ENCODE measurements at regions not wholly inside any gene's neighbourhood (a gene's known extent, or its start where the extent isn't known, plus 50 kb on each side); places are given as distances from the start of the nearest gene placed in this dataset.

DNA sequence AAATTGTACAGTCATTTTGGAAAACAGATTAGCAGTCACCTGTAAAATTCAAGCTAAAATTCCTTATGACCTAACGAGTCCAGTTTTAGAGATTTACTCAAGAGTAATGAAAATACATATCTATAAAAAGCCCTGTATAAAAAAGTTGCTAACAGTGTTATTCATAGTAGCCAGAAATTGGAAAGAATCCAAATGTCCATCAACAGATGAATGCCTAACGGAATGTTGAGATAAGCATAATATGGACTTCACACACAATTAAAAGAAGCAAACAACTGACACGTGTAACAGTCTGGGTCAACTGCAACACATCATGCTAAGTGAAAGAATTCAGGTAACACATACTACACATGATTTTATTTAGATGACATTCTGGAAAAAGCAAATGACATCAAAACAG, 584.8 kb upstream of the AGA start:
- WGBS, 2 donors, result 63 to 72% methylated on average over 3 of the region's 3 CpGs

GRCh38 chr4:178027796-178028195, 585.6 kb upstream of the AGA start:
- intact Hi-C loops (cut with DNase I; ENCODE audit: low total_unique reads), result no loop called here
- no peak for TF ChIP-seq POLR2A (IDR thresholded peaks at IDR 0.05)
- TF ChIP-seq, protein P1, sequence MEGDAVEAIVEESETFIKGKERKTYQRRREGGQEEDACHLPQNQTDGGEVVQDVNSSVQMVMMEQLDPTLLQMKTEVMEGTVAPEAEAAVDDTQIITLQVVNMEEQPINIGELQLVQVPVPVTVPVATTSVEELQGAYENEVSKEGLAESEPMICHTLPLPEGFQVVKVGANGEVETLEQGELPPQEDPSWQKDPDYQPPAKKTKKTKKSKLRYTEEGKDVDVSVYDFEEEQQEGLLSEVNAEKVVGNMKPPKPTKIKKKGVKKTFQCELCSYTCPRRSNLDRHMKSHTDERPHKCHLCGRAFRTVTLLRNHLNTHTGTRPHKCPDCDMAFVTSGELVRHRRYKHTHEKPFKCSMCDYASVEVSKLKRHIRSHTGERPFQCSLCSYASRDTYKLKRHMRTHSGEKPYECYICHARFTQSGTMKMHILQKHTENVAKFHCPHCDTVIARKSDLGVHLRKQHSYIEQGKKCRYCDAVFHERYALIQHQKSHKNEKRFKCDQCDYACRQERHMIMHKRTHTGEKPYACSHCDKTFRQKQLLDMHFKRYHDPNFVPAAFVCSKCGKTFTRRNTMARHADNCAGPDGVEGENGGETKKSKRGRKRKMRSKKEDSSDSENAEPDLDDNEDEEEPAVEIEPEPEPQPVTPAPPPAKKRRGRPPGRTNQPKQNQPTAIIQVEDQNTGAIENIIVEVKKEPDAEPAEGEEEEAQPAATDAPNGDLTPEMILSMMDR (IDR thresholded peaks at IDR 0.05), result no peak
- 66 to 80% methylated on average over 3 of the region's 3 CpGs for WGBS, 2 donors
- DNase-seq (ENCODE audit: low spot score in 2 of 2), result no peak
- no peak overlapping the region for H3K4me3 ChIP-seq (ENCODE audit: low read depth, poor library complexity, severe bottlenecking)

More for the DNA sequence above, 584.8 kb upstream of the AGA start:
- intact Hi-C loops (cut with DNase I; ENCODE audit: low total_unique reads), result no loop called here
- H3K4me3 ChIP-seq (ENCODE audit: low read depth, poor library complexity, severe bottlenecking), result no peak overlapping the region
- DNase-seq (ENCODE audit: low spot score in 2 of 2), result no peak
- TF ChIP-seq, protein P1 (IDR thresholded peaks at IDR 0.05), result no peak
- no peak for TF ChIP-seq POLR2A (IDR thresholded peaks at IDR 0.05)

DNA sequence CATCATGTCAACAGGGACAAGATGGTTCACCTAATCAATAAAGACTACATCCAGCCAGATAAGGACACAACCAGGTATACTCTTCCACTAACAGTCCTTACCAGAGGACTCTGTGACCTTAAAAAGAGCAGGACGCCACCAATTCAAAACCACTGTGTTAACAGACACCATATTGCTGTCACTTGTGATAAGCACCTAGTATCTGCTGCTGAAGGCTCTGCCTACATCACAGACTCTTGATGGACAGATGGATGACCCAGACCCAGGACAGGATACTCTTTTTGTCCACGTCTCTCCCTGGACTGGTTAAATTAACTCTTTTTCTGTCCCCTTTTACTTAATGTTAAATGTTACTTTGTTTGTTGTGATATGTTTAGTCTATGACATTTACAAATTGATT, 586.2 kb upstream of the AGA start:
- intact Hi-C loops (cut with DNase I; ENCODE audit: low total_unique reads), result no loop called here
- 79 to 80% methylated on average over 2 of the region's 2 CpGs for WGBS, 2 donors
- TF ChIP-seq, protein P1 (IDR thresholded peaks at IDR 0.05), result no peak
- no peak for TF ChIP-seq POLR2A (IDR thresholded peaks at IDR 0.05)
- no peak overlapping the region for H3K4me3 ChIP-seq (ENCODE audit: low read depth, poor library complexity, severe bottlenecking)
- DNase-seq (ENCODE audit: low spot score in 2 of 2), result no peak

DNA sequence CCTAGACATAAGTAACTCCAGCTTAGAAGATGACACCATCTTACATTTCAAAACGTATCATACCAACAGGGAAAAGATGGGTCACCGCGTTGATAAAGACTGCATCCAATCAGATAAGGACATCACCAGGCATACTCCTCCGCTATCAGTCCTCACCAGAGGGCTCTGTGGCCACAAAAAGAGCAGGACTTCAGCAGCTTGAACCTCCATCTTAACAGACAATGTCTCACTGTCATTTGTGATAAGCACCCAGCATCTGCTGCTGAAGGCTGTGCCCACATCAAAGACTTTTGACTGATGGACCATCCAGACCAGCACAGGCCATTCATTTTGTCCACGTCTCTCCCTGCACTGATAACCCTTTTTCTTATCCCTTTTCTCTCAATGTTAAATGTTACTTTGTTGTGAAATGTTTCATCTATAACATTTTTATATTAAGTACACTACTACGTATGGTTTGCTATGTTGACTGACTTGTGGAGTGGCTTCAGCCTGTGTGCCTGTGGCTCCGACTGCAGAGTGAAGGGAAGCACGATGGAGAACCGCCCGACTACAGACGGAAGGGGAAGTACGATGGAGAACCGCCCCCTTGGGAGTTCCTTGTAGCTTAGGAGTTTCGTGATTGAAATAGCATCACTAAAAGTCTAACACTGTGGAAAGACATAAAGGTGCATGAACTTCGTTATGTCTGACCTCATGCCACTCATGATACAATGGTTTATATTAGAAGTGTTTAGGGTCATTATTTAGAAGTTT, 595.4 kb upstream of the AGA start:
- WGBS, 2 donors, result 85 to 88% methylated on average over 15 of the region's 15 CpGs
- no peak for TF ChIP-seq POLR2A (IDR thresholded peaks at IDR 0.05)
- TF ChIP-seq, protein P1 (IDR thresholded peaks at IDR 0.05), result no peak
- no peak for DNase-seq (ENCODE audit: low spot score in 2 of 2)
- no peak overlapping the region for H3K4me3 ChIP-seq (ENCODE audit: low read depth, poor library complexity, severe bottlenecking)
- intact Hi-C loops (cut with DNase I; ENCODE audit: low total_unique reads), result no loop called here

- TF ChIP-seq, protein P1 (IDR thresholded peaks at IDR 0.05), result no peak
- no peak for TF ChIP-seq POLR2A (IDR thresholded peaks at IDR 0.05)
- DNase-seq (ENCODE audit: low spot score in 2 of 2), result no peak
- no peak overlapping the region for H3K4me3 ChIP-seq (ENCODE audit: low read depth, poor library complexity, severe bottlenecking)
- intact Hi-C loops (cut with DNase I; ENCODE audit: low total_unique reads), result no loop called here
- 46 to 47% methylated on average over 1 of the region's 1 CpG for WGBS, 2 donors
Measured at GRCh38 chr4:178056996-178057395, 614.8 kb upstream of the AGA start.

- no peak for DNase-seq (ENCODE audit: low spot score in 2 of 2)
- 33 to 51% methylated on average over 1 of the region's 1 CpG for WGBS, 2 donors
- intact Hi-C loops (cut with DNase I; ENCODE audit: low total_unique reads), result no loop called here
- no peak overlapping the region for H3K4me3 ChIP-seq (ENCODE audit: low read depth, poor library complexity, severe bottlenecking)
- TF ChIP-seq POLR2A (IDR thresholded peaks at IDR 0.05), result no peak
- TF ChIP-seq, protein P1 (IDR thresholded peaks at IDR 0.05), result no peak
Measured at GRCh38 chr4:178063568-178063967, 621.3 kb upstream of the AGA start.
